Stomach (tissue), 8 donors: ENCODE measurements at regions not wholly inside any gene's neighbourhood (a gene's known extent, or its start where the extent isn't known, plus 50 kb on each side); places are given as distances from the start of the nearest gene placed in this dataset.

Experiments
- DNase-seq, 2 donors: peaks; one replicate each; pipeline versions ENCODE4 v3.0.0 to v3.0.0-alpha.2; 2013 to 2019
- H3K27ac ChIP-seq, 5 donors: fragments of 200-600 bp in 4 of 5; sonication (generic) in 4 of 5; one replicate each; pipeline ENCODE4 v1.5.1; 2013 to 2019; ENCODE audit warnings: mild to moderate bottlenecking in 1 of 5, moderate library complexity in 1 of 5
- H3K27me3 ChIP-seq, 3 donors: fragments of 200-600 bp; sonication (generic); one replicate each; pipeline ENCODE4 v1.5.1; 2017 to 2019; ENCODE audit warnings: mixed run types in 1 of 3
- H3K36me3 ChIP-seq, 4 donors: fragments of 200-600 bp; sonication (generic); 1 replicate in 3 of 4; 2 replicates in 1 of 4; pipeline ENCODE4 v1.5.1; 2016 to 2019
- H3K4me1 ChIP-seq, 4 donors: fragments of 200-600 bp; sonication (generic); one replicate each; pipeline ENCODE4 v1.5.1; 2016 to 2019
- H3K4me3 ChIP-seq, 4 donors: fragments of 200-600 bp; sonication (generic) in 3 of 4; one replicate each; pipeline ENCODE4 v1.5.1; 2016 to 2019; ENCODE audit warnings: mild to moderate bottlenecking in 1 of 4
- H3K9me3 ChIP-seq, 4 donors: fragments of 200-600 bp; sonication (generic); one replicate each; pipeline ENCODE4 v1.5.1; 2016 to 2019
- EP300 ChIP-seq: sonication (generic); formaldehyde crosslinking; IDR thresholded peaks from one replicate; pipeline ENCODE4 v1.6.1; 2017; ENCODE audit warnings: antibody characterized with exemption
- POLR2A ChIP-seq, 4 donors: fragments of 450-650 bp; IDR thresholded peaks; one replicate each; pipeline ENCODE4 v1.6.1; 2016; ENCODE audit warnings: antibody characterized with exemption in 4 of 4, control low read depth in 2 of 4, mild to moderate bottlenecking in 1 of 4, moderate library complexity in 1 of 4
- POLR2AphosphoS5 ChIP-seq, 3 donors: sonication (generic); formaldehyde crosslinking; IDR thresholded peaks; one replicate each; pipeline ENCODE4 v1.6.1; 2016; ENCODE audit warnings: antibody characterized with exemption in 3 of 3
- WGBS, 5 donors: extraction: QIAGEN DNeasy Blood & Tissue Kit in 3 of 5; methylation state at CpG; one replicate each; pipeline versions ENCODE4 v1.1.5 to v1.1.7; 2013 to 2018; 5-methylcytosine and 5-hydroxymethylcytosine counted together
- intact Hi-C: fragments of 100-400 bp; cut with DNase I; formaldehyde crosslinking; loops from one replicate; pipeline ENCODE4 v1.15.1; 2023; ENCODE audit warnings: low total_unique reads
- TF ChIP-seq, protein P1 (sequence below), 7 experiments: fragments of 450-650 bp in 4 of 7; fragments of 200-600 bp in 3 of 7; sonication (generic) in 3 of 7; IDR thresholded peaks; one replicate each; pipeline ENCODE4 v1.5.1; 2016 to 2019; ENCODE audit warnings: antibody characterized with exemption in 7 of 7, control low read depth in 2 of 7, mild to moderate bottlenecking in 1 of 7
- donor health status: healthy with polysubstance abuse.
- donor health status: Bipolar disorder and iron deficiency.
- donor health status: healthy.

- Histone ChIP-seq H3K36me3 (no peaks in the 10 kb centered on the region), H3K27ac (no peak overlapping the region), H3K4me3 (peak overlapping the region in 2 of 4 donors; percentile 5 to 24), H3K9me3 (peaks cover 0 to 16% (median 7%) of the 10 kb centered on the region in 4 donors), H3K27me3 (no peaks in the 10 kb centered on the region), H3K4me1 (no peaks in the 10 kb centered on the region)
- WGBS, 5 donors, result 65 to 72% (median 71%) methylated on average over 11 of the region's 11 CpGs
- no peak for TF ChIP-seq EP300
- no peak for TF ChIP-seq POLR2AphosphoS5 (IDR thresholded peaks at IDR 0.05)
- TF ChIP-seq POLR2A (IDR thresholded peaks at IDR 0.05), result no peak
- TF ChIP-seq, protein P1, sequence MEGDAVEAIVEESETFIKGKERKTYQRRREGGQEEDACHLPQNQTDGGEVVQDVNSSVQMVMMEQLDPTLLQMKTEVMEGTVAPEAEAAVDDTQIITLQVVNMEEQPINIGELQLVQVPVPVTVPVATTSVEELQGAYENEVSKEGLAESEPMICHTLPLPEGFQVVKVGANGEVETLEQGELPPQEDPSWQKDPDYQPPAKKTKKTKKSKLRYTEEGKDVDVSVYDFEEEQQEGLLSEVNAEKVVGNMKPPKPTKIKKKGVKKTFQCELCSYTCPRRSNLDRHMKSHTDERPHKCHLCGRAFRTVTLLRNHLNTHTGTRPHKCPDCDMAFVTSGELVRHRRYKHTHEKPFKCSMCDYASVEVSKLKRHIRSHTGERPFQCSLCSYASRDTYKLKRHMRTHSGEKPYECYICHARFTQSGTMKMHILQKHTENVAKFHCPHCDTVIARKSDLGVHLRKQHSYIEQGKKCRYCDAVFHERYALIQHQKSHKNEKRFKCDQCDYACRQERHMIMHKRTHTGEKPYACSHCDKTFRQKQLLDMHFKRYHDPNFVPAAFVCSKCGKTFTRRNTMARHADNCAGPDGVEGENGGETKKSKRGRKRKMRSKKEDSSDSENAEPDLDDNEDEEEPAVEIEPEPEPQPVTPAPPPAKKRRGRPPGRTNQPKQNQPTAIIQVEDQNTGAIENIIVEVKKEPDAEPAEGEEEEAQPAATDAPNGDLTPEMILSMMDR (IDR thresholded peaks at IDR 0.05), result no peak
- no peak for DNase-seq
- intact Hi-C loops, result no loop called here
Observed at GRCh38 chr2:16302431-16303272, 362.3 kb downstream of the MYCN start.

- no peaks in the 10 kb centered on the region for H3K27me3 ChIP-seq
- H3K9me3 ChIP-seq, result peaks cover 0 to 16% (median 7%) of the 10 kb centered on the region in 4 donors
- intact Hi-C loops, result no loop called here
- no peaks in the 10 kb centered on the region for H3K36me3 ChIP-seq
- no peak for DNase-seq
- TF ChIP-seq, protein P1 (IDR thresholded peaks at IDR 0.05), result no peak
- H3K4me3 ChIP-seq, result no peak overlapping the region
- no peak overlapping the region for H3K27ac ChIP-seq
- H3K4me1 ChIP-seq, result no peaks in the 10 kb centered on the region
- WGBS, 5 donors, result 83 to 94% (median 91%) methylated on average over 2 of the region's 2 CpGs
Observed at GRCh38 chr2:16301961-16302360, 361.6 kb downstream of the MYCN start.

DNA sequence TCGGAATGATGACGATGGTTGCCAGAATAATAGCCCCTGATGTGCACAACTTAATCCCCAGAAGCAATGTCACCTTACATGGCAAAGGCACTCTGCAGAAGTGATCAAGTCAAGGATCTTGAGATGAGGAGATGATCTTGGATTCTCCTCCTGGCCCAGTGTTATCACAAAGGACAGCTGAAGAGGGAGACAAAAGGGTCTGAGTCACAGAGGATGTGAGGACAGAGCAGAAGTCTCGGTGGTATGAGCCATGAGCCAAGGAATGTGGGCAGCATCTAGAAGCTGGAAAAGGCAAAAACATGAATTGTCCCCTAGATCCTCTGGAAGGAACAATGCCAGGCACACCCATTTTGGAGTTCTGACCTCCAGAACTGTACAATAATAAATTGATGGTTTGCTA, 358.5 kb downstream of the MYCN start:
- Histone ChIP-seq H3K4me1 (no peaks in the 10 kb centered on the region), H3K9me3 (peaks cover 0 to 16% (median 7%) of the 10 kb centered on the region in 4 donors), H3K27me3 (no peaks in the 10 kb centered on the region), H3K4me3 (no peak overlapping the region), H3K27ac (no peak overlapping the region), H3K36me3 (no peaks in the 10 kb centered on the region)
- no peak for DNase-seq
- intact Hi-C loops, result no loop called here
- WGBS, 5 donors, result 79 to 91% (median 88%) methylated on average over 3 of the region's 3 CpGs
- TF ChIP-seq EP300 (no peak), POLR2AphosphoS5 (IDR thresholded peaks at IDR 0.05) (no peak), POLR2A (IDR thresholded peaks at IDR 0.05) (no peak)
- TF ChIP-seq, protein P1 (IDR thresholded peaks at IDR 0.05), result no peak

- H3K4me3 ChIP-seq, result no peak overlapping the region
- intact Hi-C loops, result no loop called here
- 74 to 91% (median 82%) methylated on average over 8 of the region's 8 CpGs for WGBS, 5 donors
Observed at GRCh38 chr2:16296331-16297250, 356.2 kb downstream of the MYCN start.

More at GRCh38 chr2:16296331-16297250, 356.2 kb downstream of the MYCN start:
- Histone ChIP-seq H3K27ac (no peak overlapping the region), H3K9me3 (peaks cover 0 to 16% (median 7%) of the 10 kb centered on the region in 4 donors), H3K27me3 (peaks cover 0 to 6% (median 0%) of the 10 kb centered on the region in 3 donors), H3K4me1 (no peaks in the 10 kb centered on the region), H3K36me3 (no peaks in the 10 kb centered on the region)
- DNase-seq, result no peak
- no peak for TF ChIP-seq POLR2AphosphoS5 (IDR thresholded peaks at IDR 0.05)
